Nephron progenitor cell (in vitro differentiated cells): ENCODE measurements at regions not wholly inside any gene's neighbourhood (a gene's known extent, or its start where the extent isn't known, plus 50 kb on each side); places are given as distances from the start of the nearest gene placed in this dataset.
"Not testable (repeated sequence)": the region's sequence is repeated elsewhere in the genome, so short reads cannot be mapped to it uniquely, and the experiment has no call there.

Experiments
- DNase-seq: peaks from one replicate; pipeline ENCODE4 v3.0.0; 2021
- H3K27ac Mint-ChIP-seq: 2 replicates; pipeline ENCODE4 v1.8.0; 2021; ENCODE audit warnings: mild to moderate bottlenecking, moderate library complexity, mixed read lengths
- H3K27me3 Mint-ChIP-seq: 2 replicates; pipeline ENCODE4 v1.8.0; 2021; ENCODE audit warnings: mild to moderate bottlenecking, low read depth, mixed read lengths; ENCODE audit not compliant: poor library complexity
- H3K36me3 Mint-ChIP-seq: 2 replicates; pipeline ENCODE4 v1.8.0; 2021; ENCODE audit warnings: low read depth, mixed read lengths
- H3K4me1 Mint-ChIP-seq: 2 replicates; pipeline ENCODE4 v1.8.0; 2021; ENCODE audit warnings: mixed read lengths
- H3K4me3 Mint-ChIP-seq: 2 replicates; pipeline ENCODE4 v1.8.0; 2021; ENCODE audit warnings: mild to moderate bottlenecking, moderate library complexity, mixed read lengths
- H3K9me3 Mint-ChIP-seq: 2 replicates; pipeline ENCODE4 v1.8.0; 2021; ENCODE audit warnings: mild to moderate bottlenecking, moderate library complexity, mixed read lengths
- TF ChIP-seq, protein P1 (sequence below): fragments of 200-600 bp; sonication (generic); IDR thresholded peaks from 2 replicates; pipeline ENCODE4 v1.5.0; 2021; ENCODE audit warnings: antibody characterized with exemption

DNA sequence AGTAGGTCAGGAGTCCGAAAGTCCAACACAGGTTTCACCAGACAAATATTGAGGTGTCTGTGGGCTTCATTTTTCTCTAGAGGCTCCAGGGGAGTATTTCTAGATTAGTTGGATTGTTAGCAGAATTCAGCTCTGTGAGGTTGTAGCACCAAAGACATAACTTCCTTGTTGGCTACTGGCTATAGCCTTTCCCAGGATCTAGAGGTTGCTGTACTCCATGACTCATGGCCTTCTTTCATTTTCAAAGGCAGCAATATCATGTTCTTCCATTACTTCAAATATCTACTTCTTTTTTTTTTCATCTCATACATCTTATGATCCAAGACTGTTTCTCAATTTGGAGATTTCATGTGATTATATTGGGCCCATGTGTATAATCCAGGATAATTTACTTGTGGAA is 404.0 kb upstream of the FAM174A start:
- H3K36me3 Mint-ChIP-seq, result no peaks in the 10 kb centered on the region
- peaks cover 4% of the 10 kb centered on the region for H3K27me3 Mint-ChIP-seq
- DNase-seq, result no peak
- H3K4me3 Mint-ChIP-seq, result no peak overlapping the region
- H3K27ac Mint-ChIP-seq, result no peak overlapping the region
- no peaks in the 10 kb centered on the region for H3K4me1 Mint-ChIP-seq
- no peaks in the 10 kb centered on the region for H3K9me3 Mint-ChIP-seq
- TF ChIP-seq, protein P1, sequence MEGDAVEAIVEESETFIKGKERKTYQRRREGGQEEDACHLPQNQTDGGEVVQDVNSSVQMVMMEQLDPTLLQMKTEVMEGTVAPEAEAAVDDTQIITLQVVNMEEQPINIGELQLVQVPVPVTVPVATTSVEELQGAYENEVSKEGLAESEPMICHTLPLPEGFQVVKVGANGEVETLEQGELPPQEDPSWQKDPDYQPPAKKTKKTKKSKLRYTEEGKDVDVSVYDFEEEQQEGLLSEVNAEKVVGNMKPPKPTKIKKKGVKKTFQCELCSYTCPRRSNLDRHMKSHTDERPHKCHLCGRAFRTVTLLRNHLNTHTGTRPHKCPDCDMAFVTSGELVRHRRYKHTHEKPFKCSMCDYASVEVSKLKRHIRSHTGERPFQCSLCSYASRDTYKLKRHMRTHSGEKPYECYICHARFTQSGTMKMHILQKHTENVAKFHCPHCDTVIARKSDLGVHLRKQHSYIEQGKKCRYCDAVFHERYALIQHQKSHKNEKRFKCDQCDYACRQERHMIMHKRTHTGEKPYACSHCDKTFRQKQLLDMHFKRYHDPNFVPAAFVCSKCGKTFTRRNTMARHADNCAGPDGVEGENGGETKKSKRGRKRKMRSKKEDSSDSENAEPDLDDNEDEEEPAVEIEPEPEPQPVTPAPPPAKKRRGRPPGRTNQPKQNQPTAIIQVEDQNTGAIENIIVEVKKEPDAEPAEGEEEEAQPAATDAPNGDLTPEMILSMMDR, result no peak

DNA sequence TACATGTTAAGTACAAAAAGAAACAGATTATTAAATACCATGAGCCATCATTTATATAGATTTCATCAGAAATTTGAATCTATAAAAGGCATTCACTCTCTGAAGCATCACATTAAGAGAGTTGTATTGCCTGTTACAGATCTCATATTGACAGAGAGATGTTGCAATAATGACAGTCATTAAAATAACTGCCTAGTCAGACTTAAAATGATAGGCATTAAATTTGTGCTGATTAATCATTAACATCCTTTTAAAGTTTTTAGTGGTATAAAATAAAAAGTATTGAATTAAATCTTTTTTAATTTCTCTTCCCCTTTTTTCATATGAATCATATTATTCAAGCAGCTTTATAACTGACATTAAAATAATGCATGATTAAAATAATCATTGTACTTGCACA is 404.9 kb upstream of the FAM174A start:
- Mint-ChIP-seq H3K27ac (no peak overlapping the region), H3K36me3 (no peaks in the 10 kb centered on the region), H3K9me3 (no peaks in the 10 kb centered on the region), H3K27me3 (peaks cover 4% of the 10 kb centered on the region), H3K4me3 (no peak overlapping the region), H3K4me1 (no peaks in the 10 kb centered on the region)
- DNase-seq, result no peak
- TF ChIP-seq, protein P1, result no peak

DNA sequence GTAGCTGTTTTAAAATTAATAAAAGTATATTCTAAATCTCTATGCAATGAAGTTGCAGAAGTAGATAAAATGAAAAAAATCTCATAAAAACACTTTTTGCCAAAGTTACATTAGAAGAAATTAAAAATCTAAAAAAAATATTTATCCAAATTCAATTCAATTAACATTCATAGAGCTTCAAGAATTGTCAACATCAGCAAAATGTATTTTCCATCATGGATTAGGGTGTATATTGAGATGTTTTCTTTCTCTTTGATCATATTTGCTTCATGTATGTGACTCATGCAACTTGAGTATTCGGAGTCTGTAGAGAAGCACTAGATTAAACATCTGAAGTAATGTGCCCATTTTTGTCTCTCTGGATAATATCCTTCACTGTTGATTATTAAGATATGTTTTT is 415.3 kb upstream of the FAM174A start:
- Mint-ChIP-seq H3K27me3 (no peaks in the 10 kb centered on the region), H3K9me3 (no peaks in the 10 kb centered on the region), H3K27ac (no peak overlapping the region), H3K36me3 (no peaks in the 10 kb centered on the region), H3K4me3 (no peak overlapping the region), H3K4me1 (peaks cover 12% of the 10 kb centered on the region)
- TF ChIP-seq, protein P1, result no peak
- no peak for DNase-seq

DNA sequence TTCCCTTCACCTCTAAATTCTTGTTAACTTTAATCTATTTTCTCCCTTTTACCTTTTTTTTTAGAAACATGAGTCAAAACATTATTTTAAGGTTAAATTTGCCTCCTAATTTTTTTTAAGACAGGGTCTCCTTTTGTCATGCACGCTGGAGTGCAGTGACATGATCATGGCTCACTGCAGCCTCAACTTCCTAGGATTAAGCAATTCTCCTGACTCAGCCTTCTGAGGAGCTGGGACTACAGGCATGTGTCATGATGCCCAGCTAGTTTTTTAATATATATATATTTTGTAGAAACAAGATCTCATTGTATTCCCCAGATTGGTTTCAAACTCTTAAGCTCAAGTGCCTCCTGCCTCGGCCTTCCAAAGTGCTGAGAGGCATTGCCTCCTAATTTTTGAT is 424.7 kb upstream of the FAM174A start:
- TF ChIP-seq, protein P1, result no peak
- Mint-ChIP-seq H3K36me3 (no peaks in the 10 kb centered on the region), H3K27ac (no peak overlapping the region), H3K9me3 (peaks cover 42% of the 10 kb centered on the region), H3K4me1 (no peaks in the 10 kb centered on the region), H3K27me3 (peaks cover 5% of the 10 kb centered on the region), H3K4me3 (no peak overlapping the region)
- DNase-seq, result no peak

DNA sequence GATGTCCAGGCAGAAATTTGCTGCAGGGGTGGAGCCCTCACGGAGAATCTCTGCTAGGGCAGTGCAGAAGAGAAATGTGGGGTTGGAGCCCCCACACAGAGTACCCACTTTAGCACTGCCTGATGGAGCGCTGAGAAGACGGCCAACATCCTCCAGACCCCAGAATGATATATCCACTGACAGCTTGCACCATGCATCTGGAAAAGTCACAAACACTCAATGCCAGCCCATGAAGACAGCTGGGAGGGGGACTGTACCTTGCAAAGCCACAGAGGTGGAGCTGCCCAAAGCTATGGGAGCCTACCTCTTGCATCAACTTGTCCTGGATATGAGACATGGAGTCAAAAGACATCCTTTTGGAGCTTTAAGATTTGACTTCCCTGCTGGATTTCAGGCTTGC is 426.3 kb upstream of the FAM174A start:
- no peak overlapping the region for H3K27ac Mint-ChIP-seq
- no peaks in the 10 kb centered on the region for H3K4me1 Mint-ChIP-seq
- TF ChIP-seq, protein P1, result no peak
- no peak for DNase-seq
- peaks cover 42% of the 10 kb centered on the region for H3K9me3 Mint-ChIP-seq
- H3K36me3 Mint-ChIP-seq, result no peaks in the 10 kb centered on the region
- H3K4me3 Mint-ChIP-seq, result no peak overlapping the region
- peaks cover 5% of the 10 kb centered on the region for H3K27me3 Mint-ChIP-seq

DNA sequence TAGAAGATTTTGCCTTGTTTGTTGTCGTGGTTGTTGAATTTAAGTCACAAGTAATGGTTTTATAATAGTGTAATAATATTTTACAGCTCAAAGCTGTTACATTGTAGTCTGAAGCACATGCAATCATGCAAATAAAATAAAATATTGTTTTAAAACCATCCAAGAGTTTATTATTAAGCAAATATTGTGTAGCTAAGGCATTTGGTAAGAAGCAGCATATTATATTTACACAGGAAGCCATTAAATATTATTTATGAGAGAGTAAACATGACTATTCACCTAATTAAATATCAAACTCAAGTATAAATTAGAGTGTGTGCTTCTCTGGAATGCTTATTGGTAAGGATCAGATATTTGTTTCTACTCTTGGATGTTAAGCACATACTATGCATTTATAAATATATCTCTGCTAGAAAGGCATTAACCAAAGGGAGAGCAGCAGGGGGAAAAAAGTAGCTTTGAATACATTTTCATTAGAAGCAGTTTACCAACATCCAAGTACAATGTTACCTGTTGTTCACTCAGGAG is 431.5 kb upstream of the FAM174A start:
- H3K27me3 Mint-ChIP-seq, H3K4me1 Mint-ChIP-seq, DNase-seq, H3K27ac Mint-ChIP-seq, H3K4me3 Mint-ChIP-seq, H3K36me3 Mint-ChIP-seq: not testable (repeated sequence)
- H3K9me3 Mint-ChIP-seq, result peaks cover 16% of the 10 kb centered on the region

DNA sequence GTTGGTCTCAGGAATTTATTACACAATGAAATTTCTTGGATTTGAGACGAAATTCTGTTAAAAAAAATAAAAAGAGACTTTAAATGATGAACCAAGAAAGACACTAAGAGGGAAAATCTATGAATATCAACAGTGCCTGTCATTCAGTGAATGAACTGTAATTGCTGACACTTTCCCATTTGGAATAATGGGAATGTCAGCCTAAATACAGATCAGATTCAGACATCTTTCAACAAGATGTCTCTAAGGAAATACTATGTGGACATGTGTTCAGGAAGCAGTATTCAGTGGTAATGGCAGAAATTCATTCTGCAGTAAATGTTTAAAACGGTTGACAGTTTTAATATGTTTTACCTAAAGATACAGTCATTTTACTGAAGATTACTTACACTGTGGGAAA is 433.7 kb upstream of the FAM174A start:
- not testable (repeated sequence) for H3K4me1 Mint-ChIP-seq, H3K27ac Mint-ChIP-seq, H3K36me3 Mint-ChIP-seq, DNase-seq, H3K9me3 Mint-ChIP-seq, H3K4me3 Mint-ChIP-seq, H3K27me3 Mint-ChIP-seq

DNA sequence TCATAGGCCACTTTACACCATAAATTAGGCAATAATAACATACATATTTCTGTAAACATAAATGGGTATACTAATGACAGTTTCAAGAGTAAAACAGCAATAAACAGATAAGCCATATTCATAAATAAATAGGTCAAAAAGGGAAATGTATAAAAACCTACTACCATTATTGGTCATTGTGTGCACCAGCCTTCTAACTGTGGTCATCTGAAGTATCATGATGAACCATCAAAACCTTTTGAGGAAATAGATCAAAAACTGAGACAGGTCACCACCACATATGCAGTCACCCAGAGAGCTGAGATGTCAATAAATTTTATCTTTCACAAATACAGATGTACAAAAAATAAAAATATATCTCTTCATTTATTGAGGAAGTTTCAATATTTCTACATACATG is 438.8 kb upstream of the FAM174A start:
- DNase-seq, H3K4me1 Mint-ChIP-seq, H3K4me3 Mint-ChIP-seq, H3K36me3 Mint-ChIP-seq, H3K27me3 Mint-ChIP-seq, H3K9me3 Mint-ChIP-seq, H3K27ac Mint-ChIP-seq: not testable (repeated sequence)

DNA sequence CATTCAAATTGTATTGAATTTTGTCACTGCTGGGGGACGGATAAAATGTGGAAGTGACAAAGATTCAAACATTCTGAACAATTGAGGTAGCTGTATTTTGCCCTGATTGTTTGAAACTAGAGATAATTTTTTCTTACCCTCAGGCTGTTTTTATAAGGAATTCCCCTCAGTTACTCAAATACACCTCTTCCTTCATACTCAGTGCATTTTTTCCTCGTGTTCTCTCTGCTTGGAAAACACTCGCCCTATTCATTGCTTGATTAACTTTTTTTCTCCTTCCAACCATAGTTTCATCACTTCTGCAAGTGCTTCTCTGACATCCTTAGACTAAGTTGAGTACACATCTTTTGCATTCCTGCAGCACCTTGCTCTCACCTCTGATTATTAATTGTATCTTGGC is 454.5 kb upstream of the FAM174A start:
- not testable (repeated sequence) for H3K4me3 Mint-ChIP-seq, H3K36me3 Mint-ChIP-seq, H3K4me1 Mint-ChIP-seq, H3K27ac Mint-ChIP-seq, DNase-seq, H3K27me3 Mint-ChIP-seq, H3K9me3 Mint-ChIP-seq

DNA sequence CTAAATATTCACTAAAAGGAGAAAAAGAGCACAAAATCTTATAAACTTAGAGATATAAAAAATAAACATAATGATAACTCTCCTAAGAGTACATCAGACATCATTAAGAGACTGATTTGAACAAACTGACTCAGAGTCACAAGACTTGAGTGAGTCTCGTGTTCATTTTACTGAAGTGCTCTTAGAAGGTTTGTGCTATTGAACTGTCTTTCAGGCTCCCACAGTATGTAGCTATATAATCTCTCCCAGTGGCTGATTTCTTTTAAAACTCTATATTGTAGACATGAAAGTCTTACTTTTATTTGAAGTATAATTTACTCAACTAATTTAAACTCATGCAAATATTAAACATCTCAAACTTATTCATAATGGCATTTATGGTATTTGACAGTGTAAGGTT is 456.0 kb upstream of the FAM174A start:
- H3K27me3 Mint-ChIP-seq, H3K9me3 Mint-ChIP-seq, H3K27ac Mint-ChIP-seq, H3K4me1 Mint-ChIP-seq, H3K4me3 Mint-ChIP-seq, H3K36me3 Mint-ChIP-seq, DNase-seq: not testable (repeated sequence)
